NT2/D1 (cell line): ENCODE measurements at regions not wholly inside any gene's neighbourhood (a gene's known extent, or its start where the extent isn't known, plus 50 kb on each side); places are given as distances from the start of the nearest gene placed in this dataset.

Experiments used
- SUZ12 ChIP-seq: IDR thresholded peaks from 2 replicates; pipeline ENCODE4 v1.6.1; 2011; ENCODE audit not compliant: insufficient read length, insufficient read depth; ENCODE audit errors: extremely low read depth
- YY1 ChIP-seq: IDR thresholded peaks from 2 replicates; pipeline ENCODE4 v1.6.1; 2011; ENCODE audit not compliant: insufficient read length, insufficient read depth
- ZNF274 ChIP-seq: IDR thresholded peaks from 2 replicates; pipeline ENCODE4 v1.6.1; 2011; ENCODE audit warnings: mild to moderate bottlenecking, low read depth, low read length

GRCh38 chr16:75929046-75929445 is 202.8 kb upstream of the CPHXL start:
- TF ChIP-seq YY1 (no peak), SUZ12 (no peak), ZNF274 (no peak)
